Vagina (tissue), 2 donors: ENCODE measurements at regions not wholly inside any gene's neighbourhood (a gene's known extent, or its start where the extent isn't known, plus 50 kb on each side); places are given as distances from the start of the nearest gene placed in this dataset.

Experiments used
- DNase-seq, 2 donors: peaks; one replicate each; pipeline ENCODE4 v3.0.0-alpha.2; 2017; ENCODE audit errors: extremely low spot score in 2 of 2
- H3K27ac ChIP-seq: fragments of 200-600 bp; sonication (generic); one replicate; pipeline ENCODE4 v1.5.1; 2019
- H3K27me3 ChIP-seq: fragments of 200-600 bp; sonication (generic); one replicate; pipeline ENCODE4 v1.5.1; 2019
- H3K36me3 ChIP-seq, 2 donors: fragments of 200-600 bp; sonication (generic); one replicate each; pipeline ENCODE4 v1.5.1; 2017 to 2019
- H3K4me1 ChIP-seq: fragments of 200-600 bp; sonication (generic); one replicate; pipeline ENCODE4 v1.5.1; 2019
- H3K4me3 ChIP-seq, 2 donors: fragments of 200-600 bp; sonication (generic); 1 replicate in 1 of 2; 2 replicates in 1 of 2; pipeline ENCODE4 v1.5.1; 2016 to 2019
- H3K9me3 ChIP-seq: fragments of 200-600 bp; sonication (generic); one replicate; pipeline ENCODE4 v1.5.1; 2019
- CTCF ChIP-seq, 3 experiments: fragments of 450-650 bp in 2 of 3; fragments of 200-600 bp in 1 of 3; sonication (generic) in 1 of 3; IDR thresholded peaks; one replicate each; pipeline ENCODE4 v1.5.1; 2017 to 2019; ENCODE audit warnings: antibody characterized with exemption in 3 of 3, mild to moderate bottlenecking in 2 of 3, moderate library complexity in 2 of 3
- POLR2A ChIP-seq, 2 donors: fragments of 450-650 bp; IDR thresholded peaks; one replicate each; pipeline ENCODE4 v1.6.1; 2017; ENCODE audit warnings: antibody characterized with exemption in 2 of 2, mild to moderate bottlenecking in 2 of 2, moderate library complexity in 2 of 2
- POLR2AphosphoS5 ChIP-seq, 2 donors: sonication (generic); formaldehyde crosslinking; IDR thresholded peaks; one replicate each; pipeline ENCODE4 v1.9.0; 2017; ENCODE audit warnings: antibody characterized with exemption in 2 of 2, mild to moderate bottlenecking in 2 of 2, low read depth in 1 of 2; ENCODE audit not compliant: insufficient read depth in 1 of 2
- intact Hi-C: fragments of 100-400 bp; cut with DNase I; formaldehyde crosslinking; loops from one replicate; pipeline ENCODE4 v1.15.1; 2023

GRCh38 chr5:148922606-148923005 lies 96.2 kb downstream of the ADRB2 start:
- H3K27ac ChIP-seq = no peak overlapping the region
- no peak for DNase-seq
- H3K27me3 ChIP-seq = no peaks in the 10 kb centered on the region
- no peaks in the 10 kb centered on the region for H3K36me3 ChIP-seq
- TF ChIP-seq POLR2A (IDR thresholded peaks at IDR 0.05) = no peak
- TF ChIP-seq POLR2AphosphoS5 (IDR thresholded peaks at IDR 0.05; ENCODE audit: insufficient read depth in 1 of 2, low read depth in 1 of 2) = no peak
- TF ChIP-seq CTCF (IDR thresholded peaks at IDR 0.05) = no peak
- no peaks in the 10 kb centered on the region for H3K9me3 ChIP-seq
- H3K4me1 ChIP-seq = no peaks in the 10 kb centered on the region
- intact Hi-C loops = no loop called here
- H3K4me3 ChIP-seq = no peak overlapping the region

GRCh38 chr5:148923023-148923422 lies 96.6 kb downstream of the ADRB2 start:
- H3K4me3 ChIP-seq = no peak overlapping the region
- TF ChIP-seq POLR2A (IDR thresholded peaks at IDR 0.05) (no peak), CTCF (IDR thresholded peaks at IDR 0.05) (no peak), POLR2AphosphoS5 (IDR thresholded peaks at IDR 0.05; ENCODE audit: insufficient read depth in 1 of 2, low read depth in 1 of 2) (no peak)
- intact Hi-C loops = no loop called here

GRCh38 chr5:148924817-148925216 lies 98.4 kb downstream of the ADRB2 start:
- H3K36me3 ChIP-seq = no peaks in the 10 kb centered on the region
- H3K4me3 ChIP-seq = no peak overlapping the region
- intact Hi-C loops = no loop called here
- H3K27me3 ChIP-seq = no peaks in the 10 kb centered on the region
- H3K4me1 ChIP-seq = no peaks in the 10 kb centered on the region
- TF ChIP-seq CTCF (IDR thresholded peaks at IDR 0.05) (no peak), POLR2A (IDR thresholded peaks at IDR 0.05) (no peak), POLR2AphosphoS5 (IDR thresholded peaks at IDR 0.05; ENCODE audit: insufficient read depth in 1 of 2, low read depth in 1 of 2) (peak in 1 of 2 donors; percentile 16)
- no peaks in the 10 kb centered on the region for H3K9me3 ChIP-seq
- no peak overlapping the region for H3K27ac ChIP-seq
- no peak for DNase-seq

More at GRCh38 chr5:148923023-148923422, 96.6 kb downstream of the ADRB2 start:
- DNase-seq = no peak
- Histone ChIP-seq H3K27ac (no peak overlapping the region), H3K36me3 (no peaks in the 10 kb centered on the region), H3K4me1 (no peaks in the 10 kb centered on the region), H3K27me3 (no peaks in the 10 kb centered on the region), H3K9me3 (no peaks in the 10 kb centered on the region)

GRCh38 chr5:148926207-148926606 lies 99.8 kb downstream of the ADRB2 start:
- Histone ChIP-seq H3K27me3 (no peaks in the 10 kb centered on the region), H3K4me1 (no peaks in the 10 kb centered on the region), H3K36me3 (no peaks in the 10 kb centered on the region), H3K27ac (no peak overlapping the region), H3K9me3 (no peaks in the 10 kb centered on the region), H3K4me3 (no peak overlapping the region)
- no peak for DNase-seq
- intact Hi-C loops = no loop called here
- no peak for TF ChIP-seq POLR2AphosphoS5 (IDR thresholded peaks at IDR 0.05; ENCODE audit: insufficient read depth in 1 of 2, low read depth in 1 of 2)
- no peak for TF ChIP-seq CTCF (IDR thresholded peaks at IDR 0.05)
- no peak for TF ChIP-seq POLR2A (IDR thresholded peaks at IDR 0.05)

GRCh38 chr5:148927307-148927946 lies 101.0 kb downstream of the ADRB2 start:
- Histone ChIP-seq H3K9me3 (no peaks in the 10 kb centered on the region), H3K27ac (no peak overlapping the region), H3K4me3 (no peak overlapping the region), H3K4me1 (no peaks in the 10 kb centered on the region), H3K27me3 (no peaks in the 10 kb centered on the region), H3K36me3 (no peaks in the 10 kb centered on the region)
- no peak for DNase-seq
- TF ChIP-seq POLR2AphosphoS5 (IDR thresholded peaks at IDR 0.05; ENCODE audit: insufficient read depth in 1 of 2, low read depth in 1 of 2) (no peak), CTCF (IDR thresholded peaks at IDR 0.05) (no peak), POLR2A (IDR thresholded peaks at IDR 0.05) (no peak)
- intact Hi-C loops = no loop called here
